ENCODE measurements at regions not wholly inside any gene's neighbourhood (a gene's known extent, or its start where the extent isn't known, plus 50 kb on each side); places are given as distances from the start of the nearest gene placed in this dataset.
"Not testable (repeated sequence)": the region's sequence is repeated elsewhere in the genome, so short reads cannot be mapped to it uniquely, and the experiment has no call there.

DNA sequence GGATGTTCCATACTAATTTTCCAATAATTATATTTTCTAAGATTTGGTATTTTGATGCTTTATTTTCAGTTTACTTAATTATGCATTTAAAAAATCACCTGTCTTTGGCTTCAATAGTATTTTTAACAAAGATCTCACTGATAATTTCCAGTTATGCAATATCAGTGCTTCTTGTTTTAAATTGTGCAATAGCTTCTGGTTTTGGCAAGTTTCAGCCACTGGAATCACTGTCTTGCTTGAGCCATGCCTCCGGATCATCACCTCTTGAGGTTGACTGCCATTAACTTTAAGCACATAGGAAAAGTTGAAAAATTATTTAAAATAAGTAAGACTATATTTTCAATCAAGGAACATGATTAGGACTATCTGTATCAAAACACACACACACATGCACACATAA is 1242.1 kb downstream of the HACE1 start:
- DNase-seq (ENCODE audit: low read depth, low spot score), result no peak

DNA sequence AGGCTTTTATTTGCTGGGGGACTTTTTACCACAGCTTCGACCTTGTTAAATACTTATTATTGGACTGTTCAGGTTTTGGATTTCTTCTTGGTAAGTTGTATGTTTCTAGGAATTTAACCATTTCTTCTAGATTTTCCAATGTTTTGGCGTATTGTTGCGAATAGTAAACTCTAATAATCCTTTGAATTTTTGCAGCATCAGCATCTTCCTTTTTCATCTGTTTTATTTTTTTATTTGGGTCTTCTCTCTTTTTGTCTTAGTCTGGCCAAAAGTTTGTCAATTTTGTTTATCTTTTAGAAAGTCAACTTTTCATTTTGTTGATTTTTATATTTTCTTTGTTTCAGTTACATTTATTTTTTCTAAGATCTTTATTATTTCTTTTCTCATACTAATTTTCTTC is 1272.0 kb downstream of the HACE1 start:
- DNase-seq (ENCODE audit: low read depth, low spot score), result no peak

DNA sequence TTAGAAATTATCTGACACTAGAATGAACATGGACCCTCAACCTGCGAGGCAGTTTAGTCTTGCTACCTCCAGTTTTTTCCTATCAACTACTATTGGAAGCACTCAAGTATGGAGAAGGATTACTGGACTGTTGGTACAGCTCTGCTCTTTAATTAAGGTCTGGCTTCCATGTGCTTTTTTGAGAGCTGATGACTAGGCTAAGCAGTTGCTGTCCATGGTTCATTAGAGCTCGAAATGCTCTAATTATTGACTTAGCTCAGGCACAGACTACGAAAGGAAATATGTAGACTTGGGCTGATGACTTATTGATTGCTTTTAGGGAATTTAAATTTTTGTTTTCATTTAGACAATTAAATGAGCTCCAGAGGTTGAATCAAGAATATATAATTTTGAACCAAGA is 1281.6 kb downstream of the HACE1 start:
- no peak for DNase-seq (ENCODE audit: low read depth, low spot score)

DNA sequence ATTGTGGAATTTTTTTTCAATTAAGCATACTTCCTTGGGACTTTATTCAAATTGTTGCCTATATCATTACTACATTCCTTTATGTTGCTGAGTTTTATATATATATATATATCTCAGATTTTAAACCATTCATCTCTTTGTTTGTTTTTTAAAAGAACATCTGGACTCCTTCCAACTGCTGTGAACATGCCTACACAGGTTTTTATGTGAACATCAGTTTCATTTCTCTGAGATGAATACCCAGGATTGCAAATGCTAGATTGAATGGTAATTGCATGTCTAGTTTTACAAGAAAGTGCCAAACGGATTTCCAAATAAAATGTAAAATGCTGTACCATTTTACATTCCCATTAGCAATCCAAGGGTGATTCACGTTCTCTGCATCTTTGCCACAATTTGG is 1289.3 kb downstream of the HACE1 start:
- DNase-seq (ENCODE audit: low read depth, low spot score), result no peak

DNA sequence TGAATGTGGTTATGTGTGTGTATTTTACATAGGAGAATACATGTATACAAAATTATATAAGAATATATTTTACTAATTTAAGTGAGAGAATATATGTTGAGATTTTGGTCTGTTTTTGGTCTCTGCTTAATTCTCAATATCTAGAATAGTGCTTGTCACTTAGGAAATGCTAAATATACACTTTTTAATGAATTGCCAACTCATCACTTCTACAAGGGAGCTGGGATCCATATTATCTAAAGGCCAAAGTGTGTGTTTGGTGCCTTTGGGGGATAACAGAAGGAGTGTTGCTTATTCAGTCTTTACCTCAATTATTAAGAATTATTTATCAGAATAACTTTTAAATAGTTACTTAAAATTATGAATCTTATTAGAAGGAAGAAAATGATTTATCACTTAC is 1304.8 kb downstream of the HACE1 start:
- no peak for DNase-seq (ENCODE audit: low read depth, low spot score)

DNA sequence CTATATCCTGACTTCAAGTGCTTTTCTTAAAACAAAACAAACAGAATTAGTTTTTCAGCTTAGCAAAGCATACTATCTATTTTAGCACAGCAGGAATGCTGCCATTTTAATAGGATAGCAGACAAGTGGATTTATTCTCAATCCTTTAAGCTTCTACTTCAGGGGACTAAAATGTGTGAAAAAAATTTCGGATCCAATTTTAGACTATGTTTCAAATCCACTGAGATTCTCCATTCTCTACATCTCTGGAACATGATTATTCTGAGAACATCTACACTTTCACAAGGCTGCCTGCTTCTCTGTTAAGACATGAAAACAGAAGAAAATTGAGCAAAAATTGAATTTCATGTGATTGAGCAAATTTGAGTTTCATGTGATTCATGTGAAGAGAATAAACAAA is 1321.3 kb downstream of the HACE1 start:
- DNase-seq (ENCODE audit: low read depth, low spot score), result no peak

DNA sequence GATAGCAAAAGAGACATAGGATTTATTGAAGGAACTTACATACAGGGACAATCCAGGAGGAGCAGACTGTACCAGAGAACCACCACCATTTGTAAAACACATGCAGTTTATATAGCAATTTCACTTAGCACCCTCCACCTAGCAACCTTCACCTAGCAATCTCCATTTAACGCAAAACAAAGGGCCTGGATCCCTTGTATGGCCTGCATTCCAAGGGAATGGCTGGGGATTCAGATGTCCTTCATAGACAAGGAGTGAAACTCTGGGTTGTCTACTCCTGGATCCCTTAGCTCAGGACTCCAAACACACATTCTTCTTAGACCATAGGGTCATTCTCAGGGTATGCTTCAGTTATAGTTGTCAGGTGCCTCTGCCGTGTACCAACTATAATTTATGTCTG is 1324.9 kb downstream of the HACE1 start:
- DNase-seq (ENCODE audit: low read depth, low spot score), result no peak

DNA sequence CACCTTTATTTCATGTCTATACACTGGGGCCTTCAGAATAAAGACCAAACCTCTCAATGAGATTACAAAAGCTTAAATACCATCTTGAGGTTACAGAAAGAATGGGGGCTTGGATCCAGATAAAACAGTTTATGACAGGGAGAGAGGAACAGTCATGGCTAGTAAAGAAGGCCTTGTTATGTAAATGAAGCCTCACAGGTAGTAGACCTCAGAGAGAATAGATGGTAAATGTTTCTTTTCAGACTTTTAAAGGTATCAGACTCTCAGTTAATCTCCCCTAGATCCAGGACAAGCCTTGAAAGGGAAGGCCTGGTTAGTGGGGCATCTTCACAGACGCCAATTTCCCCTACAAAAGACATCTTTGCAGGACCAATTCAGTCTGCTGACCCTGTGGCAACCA is 1325.6 kb downstream of the HACE1 start:
- no peak for DNase-seq (ENCODE audit: low read depth, low spot score)

DNA sequence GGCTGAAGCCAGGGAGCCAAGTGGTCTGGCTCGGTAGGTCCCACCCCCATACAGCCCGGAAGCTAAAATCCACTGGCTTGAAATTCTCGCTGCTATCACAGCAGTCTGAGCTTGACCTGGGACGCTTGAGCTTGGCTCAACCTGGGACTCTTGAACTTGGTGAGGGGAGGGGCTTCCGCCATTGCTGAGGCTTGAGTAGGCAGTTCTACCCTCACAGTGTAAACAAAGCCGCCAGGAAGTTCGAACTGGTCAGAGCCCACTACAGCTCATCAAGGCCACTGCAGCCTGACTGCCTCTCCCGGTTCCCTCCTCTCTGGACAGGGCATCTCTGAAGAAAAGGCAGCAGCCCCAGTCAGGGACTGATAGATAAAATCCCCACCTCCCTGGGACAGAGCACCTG is 1337.7 kb downstream of the HACE1 start:
- no peak for DNase-seq (ENCODE audit: low read depth, low spot score)

DNA sequence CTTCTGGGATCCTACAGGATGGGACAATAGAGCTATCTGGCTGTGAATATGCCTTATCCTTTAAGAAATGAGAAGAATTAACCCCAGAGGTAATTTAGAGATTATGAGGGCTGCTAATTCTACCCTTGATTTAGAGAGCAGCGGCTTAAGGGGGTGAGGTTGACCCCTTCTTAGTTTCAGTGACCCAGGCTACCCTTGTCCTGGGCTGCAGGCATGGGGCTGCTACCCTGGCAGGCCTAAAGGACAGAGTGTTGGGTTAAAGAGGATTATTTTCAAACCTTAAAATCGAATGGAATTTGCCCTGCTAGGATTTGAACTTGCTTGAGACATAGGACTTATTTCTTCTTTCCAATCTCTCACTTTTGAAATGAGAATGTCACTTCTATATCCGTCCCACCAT is 1343.4 kb downstream of the HACE1 start:
- DNase-seq (ENCODE audit: low read depth, low spot score), result no peak

DNA sequence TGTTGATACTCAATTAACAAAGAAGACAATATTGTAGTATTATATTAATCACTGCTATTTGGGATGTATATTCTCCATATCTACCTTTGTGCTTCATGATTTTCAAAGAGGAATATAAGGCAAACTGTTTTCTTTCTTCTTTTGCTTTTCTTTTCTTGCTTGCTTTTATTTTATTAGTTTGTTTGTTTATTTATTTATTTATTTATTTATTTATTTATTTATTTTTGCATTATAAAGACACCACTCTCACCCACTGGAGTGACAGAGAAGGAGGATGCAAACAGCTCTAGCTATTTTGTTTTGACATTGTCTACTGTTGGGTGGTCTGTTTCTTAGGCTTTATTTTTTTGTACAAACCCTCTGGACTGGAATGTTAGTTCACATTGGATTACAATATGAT is 1352.7 kb downstream of the HACE1 start:
- no peak for DNase-seq (ENCODE audit: low read depth, low spot score)

DNA sequence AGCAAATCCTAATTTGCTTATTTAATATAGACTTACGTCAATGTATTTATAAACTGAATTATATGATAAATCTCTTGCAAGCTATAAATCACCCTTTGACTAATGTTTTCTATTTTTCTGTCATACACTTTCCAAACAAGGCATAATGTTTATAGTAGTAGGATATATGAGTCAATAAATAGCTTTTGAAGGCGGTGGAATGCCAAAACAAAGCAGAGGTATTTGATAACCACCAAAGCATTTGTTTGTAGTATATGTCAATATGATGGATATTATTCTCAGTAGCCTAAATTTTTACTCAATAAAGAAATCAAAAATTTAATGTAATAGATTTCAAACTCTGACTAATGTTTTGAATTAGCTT is 1354.6 kb downstream of the HACE1 start:
- DNase-seq (ENCODE audit: low read depth, low spot score), result no peak

DNA sequence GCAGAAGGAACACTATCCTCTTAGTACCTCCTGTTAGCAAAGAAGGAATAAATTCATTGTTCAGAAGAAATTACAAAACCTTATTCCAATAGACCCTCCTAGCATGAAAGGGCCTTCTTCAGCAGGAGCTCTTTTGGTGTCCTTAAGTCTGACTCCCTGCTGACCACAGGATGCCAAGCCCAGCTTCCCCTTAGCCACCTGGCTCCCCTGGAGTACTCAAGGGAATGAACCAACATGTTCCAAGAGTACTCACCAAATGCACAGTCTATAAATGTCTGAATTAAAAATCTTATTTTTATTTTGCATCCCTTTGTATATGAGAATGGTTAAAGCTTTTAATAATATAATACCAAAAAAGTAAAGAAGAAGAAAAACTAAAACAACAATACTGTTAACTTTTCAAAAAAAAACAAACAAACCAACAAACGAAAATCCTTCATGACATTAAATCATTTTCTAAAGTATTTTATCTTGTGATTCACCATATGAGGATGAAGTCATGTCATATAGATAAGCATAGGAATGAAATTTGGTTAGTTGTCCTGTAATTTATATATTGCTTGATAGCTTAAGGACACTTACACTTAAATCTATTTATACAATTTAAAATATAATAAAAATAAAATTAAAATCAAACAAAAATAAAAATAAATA is 1355.1 kb downstream of the HACE1 start:
- no peak for DNase-seq (ENCODE audit: low read depth, low spot score)

DNA sequence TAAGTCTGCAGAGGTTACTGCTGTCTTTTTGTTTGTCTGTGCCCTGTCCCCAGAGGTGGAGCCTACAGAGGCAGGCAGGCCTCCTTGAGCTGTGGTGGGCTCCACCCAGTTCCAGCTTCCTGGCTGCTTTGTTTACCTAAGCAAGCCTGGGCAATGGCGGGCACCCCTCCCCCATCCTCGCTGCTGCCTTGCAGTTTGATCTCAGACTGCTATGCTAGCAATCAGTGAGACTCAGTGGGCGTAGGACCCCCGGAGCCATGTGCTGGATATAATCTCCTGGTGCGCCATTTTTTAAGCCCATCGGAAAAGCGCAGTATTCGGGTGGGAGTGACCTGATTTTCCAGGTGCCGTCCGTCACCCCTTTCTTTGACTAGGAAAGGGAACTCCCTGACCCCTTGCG is 1363.1 kb downstream of the HACE1 start:
- DNase-seq (ENCODE audit: low read depth, low spot score), result not testable (repeated sequence)

DNA sequence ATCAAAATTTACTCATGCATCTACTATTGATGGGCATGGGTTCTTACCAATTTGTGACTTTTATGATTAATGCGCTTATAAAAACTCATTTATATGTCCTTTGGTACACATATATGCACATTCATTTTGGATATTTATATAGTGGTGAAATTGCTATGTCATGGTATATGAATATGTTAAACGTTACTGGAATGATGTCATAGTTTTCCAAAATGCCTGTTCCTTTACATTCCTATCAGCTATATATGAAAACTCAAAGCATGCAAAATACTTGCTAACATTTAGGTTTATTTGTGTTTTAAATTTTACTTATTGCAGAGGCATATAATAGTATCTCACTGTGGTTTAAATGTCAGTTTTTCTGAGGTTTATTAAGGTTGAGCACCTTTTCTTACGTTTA is 1403.1 kb downstream of the HACE1 start:
- no peak for DNase-seq (ENCODE audit: low read depth, low spot score)

DNA sequence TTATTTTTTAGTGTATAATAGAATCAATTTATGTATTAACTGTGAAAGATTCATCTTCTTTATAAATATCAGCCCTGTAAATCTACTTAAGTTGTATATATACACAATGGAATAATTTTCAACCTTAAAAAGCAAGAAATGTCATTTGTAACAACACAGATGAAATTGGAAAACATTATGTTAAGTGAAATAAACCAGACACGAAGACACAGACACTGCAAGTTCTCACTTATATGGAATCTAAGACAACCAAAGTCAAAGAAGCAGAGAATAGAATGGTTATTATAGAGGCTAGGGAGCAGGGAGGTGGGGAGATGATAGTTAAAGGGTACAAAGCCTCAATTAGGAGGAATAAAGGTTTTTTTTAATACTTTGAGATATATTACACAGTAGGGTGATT is 1404.4 kb downstream of the HACE1 start:
- DNase-seq (ENCODE audit: low read depth, low spot score), result no peak

DNA sequence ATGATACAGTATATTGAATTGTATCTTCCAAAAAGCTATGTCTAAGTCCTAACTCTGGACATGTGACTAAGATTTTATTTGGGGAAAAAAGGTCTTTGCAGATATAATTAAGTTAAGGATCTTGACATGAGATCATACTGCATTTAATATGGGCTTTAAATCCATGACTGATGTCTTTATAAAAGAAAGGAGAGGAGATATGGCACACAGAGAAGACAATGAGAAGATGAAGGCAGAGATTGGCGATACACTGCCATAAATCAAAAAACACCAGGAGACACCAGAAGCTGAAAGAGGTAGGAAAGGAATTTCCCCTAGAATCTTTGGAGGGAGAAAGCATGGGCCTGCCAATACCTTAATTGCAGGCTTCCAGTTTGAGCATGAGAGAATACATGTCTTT is 1450.2 kb downstream of the HACE1 start:
- DNase-seq (ENCODE audit: low read depth, low spot score), result no peak

DNA sequence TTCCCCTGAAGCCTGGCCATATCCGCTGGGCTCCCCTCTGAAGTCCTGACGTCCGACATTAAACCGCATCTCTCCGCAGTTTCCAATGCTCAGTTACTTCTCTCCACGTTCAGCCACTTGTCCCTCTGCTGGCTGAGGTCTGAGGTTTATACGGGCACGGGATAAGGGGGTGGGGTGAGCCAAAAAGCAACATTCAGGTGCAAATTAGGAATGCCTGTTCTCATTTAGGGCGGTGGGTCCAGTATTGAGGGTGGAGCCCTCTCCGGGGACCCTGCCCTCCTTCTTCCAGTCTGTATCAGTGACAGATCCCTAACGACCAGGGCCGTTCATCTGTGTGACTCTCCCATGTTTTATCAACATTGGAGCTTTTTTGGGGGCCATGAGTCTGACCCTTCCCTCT is 1454.4 kb downstream of the HACE1 start:
- no peak for DNase-seq (ENCODE audit: low read depth, low spot score)

DNA sequence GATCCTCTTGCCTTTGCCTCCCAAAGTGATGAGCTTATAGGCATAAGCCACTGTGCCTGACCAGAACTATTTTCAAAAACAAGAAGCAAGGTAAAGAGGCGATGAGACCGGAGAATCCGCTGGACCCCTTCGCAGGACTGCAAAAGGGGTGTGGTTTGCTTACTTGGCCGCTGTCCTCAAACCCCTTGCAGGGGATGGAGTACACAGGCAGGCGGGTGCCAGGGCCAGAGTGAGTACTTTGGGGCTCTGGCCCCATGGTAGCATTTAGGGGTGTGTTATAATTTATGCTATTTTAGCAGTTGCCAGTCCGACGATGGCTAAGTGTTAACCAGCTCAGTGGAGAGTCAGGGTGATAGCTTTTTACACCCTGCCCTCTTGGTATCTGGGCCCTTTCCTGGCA is 1454.9 kb downstream of the HACE1 start:
- no peak for DNase-seq (ENCODE audit: low read depth, low spot score)

DNA sequence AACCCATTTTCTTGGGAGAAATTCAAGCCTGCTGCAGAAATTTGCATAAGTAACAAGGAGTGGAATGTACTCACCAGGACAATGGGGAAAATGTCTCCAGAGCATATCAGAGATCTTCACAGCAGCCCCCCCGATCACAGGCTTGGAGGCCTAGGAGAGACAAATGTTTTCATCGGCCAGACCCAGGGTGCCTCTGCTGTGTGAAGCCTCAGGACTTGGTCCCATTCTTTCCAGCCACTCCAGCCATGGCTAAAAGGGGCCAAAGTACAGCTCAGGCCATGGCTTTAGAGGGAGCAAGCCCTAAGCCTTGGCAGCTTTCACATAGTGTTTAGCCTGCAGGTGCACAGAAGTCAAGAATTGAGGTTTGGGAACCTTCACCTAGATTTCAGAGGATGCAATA is 1463.0 kb downstream of the HACE1 start:
- DNase-seq (ENCODE audit: low read depth, low spot score), result no peak

DNA sequence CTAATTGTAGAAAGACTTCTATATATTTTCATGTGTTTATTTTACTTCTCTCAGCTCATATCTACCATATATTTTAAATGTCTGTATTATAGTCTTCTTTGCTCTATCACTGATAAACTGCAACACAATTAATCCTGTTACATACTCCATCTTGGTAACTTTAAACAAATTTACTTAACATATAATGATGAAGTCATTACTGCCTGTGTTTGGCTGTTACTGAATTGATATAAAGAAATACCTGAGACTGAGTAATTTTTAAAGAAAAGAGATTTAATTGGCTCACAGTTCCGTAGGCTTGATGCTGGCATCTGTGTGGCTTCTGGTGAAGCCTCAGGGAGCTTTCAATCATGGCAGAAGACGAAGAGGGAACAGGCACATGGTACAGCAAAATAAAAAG is 1480.4 kb downstream of the HACE1 start:
- DNase-seq (ENCODE audit: low read depth, low spot score), result no peak

DNA sequence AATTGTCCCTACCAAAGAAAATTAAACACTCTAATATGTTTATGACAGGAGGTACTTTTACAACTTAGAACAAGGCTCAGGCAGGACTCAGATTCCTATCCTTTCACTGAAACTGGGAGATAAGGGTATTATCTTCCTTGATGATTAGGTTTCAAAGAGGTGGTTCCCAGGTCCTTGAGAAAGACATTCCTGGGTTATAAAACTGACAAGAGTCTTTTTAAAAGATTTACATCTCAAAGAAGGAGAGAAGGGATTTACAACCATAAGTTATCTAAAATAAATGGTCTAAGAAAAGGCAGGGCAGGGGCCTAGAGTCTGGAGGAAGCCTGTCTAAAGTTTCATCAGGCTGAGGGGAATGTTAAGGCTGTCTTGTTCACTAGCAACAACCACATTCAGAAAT is 1492.5 kb downstream of the HACE1 start:
- DNase-seq (ENCODE audit: low read depth, low spot score), result no peak

DNA sequence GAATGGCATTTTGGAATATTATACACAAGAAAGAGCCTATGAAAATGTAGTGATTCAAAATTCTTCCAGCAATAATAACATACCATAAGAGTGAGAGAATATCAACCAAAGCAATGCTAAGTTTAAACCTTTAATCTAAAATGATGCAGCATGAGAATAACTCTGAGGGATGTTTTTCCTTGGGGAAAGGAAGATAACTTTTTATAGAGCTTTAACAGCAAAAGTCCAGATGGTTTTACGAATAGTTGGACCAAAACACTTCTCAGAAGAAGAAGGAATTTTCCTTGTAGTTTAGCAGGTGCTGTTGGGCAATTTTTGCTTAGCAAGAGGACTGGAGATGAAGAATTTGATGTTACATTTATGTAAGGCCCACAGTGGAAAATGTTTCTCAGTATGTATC is 1503.2 kb downstream of the HACE1 start:
- no peak for DNase-seq (ENCODE audit: low read depth, low spot score)

DNA sequence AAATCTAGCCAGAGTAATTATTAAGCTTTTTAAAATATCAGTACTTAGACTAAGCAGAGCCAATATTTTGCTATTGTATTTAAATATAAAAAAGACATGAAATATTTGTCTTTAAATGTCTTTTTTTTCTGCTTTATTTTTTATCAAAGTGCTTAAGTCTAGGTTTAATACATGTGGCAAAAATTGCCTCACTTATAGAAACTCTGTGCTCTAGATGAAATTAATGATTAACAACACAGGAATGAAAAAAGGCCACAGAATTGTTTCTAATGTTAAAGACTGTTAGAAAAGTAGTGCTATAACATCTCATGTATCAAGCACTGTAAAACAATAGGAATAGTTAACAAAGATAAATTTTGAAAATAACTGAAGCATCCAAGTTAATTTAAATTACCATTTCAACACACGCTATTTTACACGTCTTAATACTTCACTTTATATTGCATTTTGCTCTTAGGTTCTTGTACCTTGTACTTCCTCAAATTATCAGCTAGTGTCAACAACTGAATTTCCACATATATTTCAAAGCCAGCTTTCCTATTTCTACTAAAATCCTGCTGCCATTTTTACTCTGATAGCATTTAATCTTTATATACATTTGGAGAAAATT is 1515.1 kb downstream of the HACE1 start:
- DNase-seq (ENCODE audit: low read depth, low spot score), result no peak

Measured in astrocyte of the hippocampus (primary cell).